GM23338 (cell line): ENCODE measurements at regions not wholly inside any gene's neighbourhood (a gene's known extent, or its start where the extent isn't known, plus 50 kb on each side); places are given as distances from the start of the nearest gene placed in this dataset.

ENCODE experiments used
- CREB1 ChIP-seq: fragments of 250-450 bp; sonication (Bioruptor Pico); IDR thresholded peaks from 2 replicates; pipeline ENCODE4 v1.5.0; 2020; ENCODE audit warnings: low read depth, mild to moderate bottlenecking, moderate library complexity
- EZH2 ChIP-seq: fragments of 200-600 bp; sonication (generic); IDR thresholded peaks from one replicate; pipeline ENCODE4 v1.8.0; 2017; ENCODE audit warnings: antibody characterized with exemption, mild to moderate bottlenecking, low read depth; ENCODE audit not compliant: unreplicated experiment
- NANOG ChIP-seq: IDR thresholded peaks from 2 replicates; pipeline ENCODE4 v1.6.1; 2016; ENCODE audit warnings: antibody characterized with exemption, borderline replicate concordance
- TF ChIP-seq, protein P1 (sequence below): fragments of 250-450 bp; sonication (Bioruptor Pico); IDR thresholded peaks from 2 replicates; pipeline ENCODE4 v1.5.0; 2020; ENCODE audit warnings: mild to moderate bottlenecking, moderate library complexity
- TF ChIP-seq, protein P2 (sequence below): IDR thresholded peaks from one replicate; pipeline ENCODE4 v1.6.1; 2018; ENCODE audit warnings: antibody characterized with exemption; ENCODE audit not compliant: unreplicated experiment
- TF ChIP-seq, protein P3 (sequence below), 2 experiments: fragments of 200-600 bp in 1 of 2; sonication (generic) in 1 of 2; conservative IDR thresholded peaks; 2 replicates each; pipeline versions ENCODE4 v1.5.1 to v1.6.1; 2016 to 2017; ENCODE audit warnings: antibody characterized with exemption in 2 of 2, low read depth in 2 of 2, mild to moderate bottlenecking in 2 of 2, moderate library complexity in 1 of 2

GRCh38 chr12:13582421-13582820 lies 385.9 kb downstream of the EMP1 start (continued):
- TF ChIP-seq, protein P1, sequence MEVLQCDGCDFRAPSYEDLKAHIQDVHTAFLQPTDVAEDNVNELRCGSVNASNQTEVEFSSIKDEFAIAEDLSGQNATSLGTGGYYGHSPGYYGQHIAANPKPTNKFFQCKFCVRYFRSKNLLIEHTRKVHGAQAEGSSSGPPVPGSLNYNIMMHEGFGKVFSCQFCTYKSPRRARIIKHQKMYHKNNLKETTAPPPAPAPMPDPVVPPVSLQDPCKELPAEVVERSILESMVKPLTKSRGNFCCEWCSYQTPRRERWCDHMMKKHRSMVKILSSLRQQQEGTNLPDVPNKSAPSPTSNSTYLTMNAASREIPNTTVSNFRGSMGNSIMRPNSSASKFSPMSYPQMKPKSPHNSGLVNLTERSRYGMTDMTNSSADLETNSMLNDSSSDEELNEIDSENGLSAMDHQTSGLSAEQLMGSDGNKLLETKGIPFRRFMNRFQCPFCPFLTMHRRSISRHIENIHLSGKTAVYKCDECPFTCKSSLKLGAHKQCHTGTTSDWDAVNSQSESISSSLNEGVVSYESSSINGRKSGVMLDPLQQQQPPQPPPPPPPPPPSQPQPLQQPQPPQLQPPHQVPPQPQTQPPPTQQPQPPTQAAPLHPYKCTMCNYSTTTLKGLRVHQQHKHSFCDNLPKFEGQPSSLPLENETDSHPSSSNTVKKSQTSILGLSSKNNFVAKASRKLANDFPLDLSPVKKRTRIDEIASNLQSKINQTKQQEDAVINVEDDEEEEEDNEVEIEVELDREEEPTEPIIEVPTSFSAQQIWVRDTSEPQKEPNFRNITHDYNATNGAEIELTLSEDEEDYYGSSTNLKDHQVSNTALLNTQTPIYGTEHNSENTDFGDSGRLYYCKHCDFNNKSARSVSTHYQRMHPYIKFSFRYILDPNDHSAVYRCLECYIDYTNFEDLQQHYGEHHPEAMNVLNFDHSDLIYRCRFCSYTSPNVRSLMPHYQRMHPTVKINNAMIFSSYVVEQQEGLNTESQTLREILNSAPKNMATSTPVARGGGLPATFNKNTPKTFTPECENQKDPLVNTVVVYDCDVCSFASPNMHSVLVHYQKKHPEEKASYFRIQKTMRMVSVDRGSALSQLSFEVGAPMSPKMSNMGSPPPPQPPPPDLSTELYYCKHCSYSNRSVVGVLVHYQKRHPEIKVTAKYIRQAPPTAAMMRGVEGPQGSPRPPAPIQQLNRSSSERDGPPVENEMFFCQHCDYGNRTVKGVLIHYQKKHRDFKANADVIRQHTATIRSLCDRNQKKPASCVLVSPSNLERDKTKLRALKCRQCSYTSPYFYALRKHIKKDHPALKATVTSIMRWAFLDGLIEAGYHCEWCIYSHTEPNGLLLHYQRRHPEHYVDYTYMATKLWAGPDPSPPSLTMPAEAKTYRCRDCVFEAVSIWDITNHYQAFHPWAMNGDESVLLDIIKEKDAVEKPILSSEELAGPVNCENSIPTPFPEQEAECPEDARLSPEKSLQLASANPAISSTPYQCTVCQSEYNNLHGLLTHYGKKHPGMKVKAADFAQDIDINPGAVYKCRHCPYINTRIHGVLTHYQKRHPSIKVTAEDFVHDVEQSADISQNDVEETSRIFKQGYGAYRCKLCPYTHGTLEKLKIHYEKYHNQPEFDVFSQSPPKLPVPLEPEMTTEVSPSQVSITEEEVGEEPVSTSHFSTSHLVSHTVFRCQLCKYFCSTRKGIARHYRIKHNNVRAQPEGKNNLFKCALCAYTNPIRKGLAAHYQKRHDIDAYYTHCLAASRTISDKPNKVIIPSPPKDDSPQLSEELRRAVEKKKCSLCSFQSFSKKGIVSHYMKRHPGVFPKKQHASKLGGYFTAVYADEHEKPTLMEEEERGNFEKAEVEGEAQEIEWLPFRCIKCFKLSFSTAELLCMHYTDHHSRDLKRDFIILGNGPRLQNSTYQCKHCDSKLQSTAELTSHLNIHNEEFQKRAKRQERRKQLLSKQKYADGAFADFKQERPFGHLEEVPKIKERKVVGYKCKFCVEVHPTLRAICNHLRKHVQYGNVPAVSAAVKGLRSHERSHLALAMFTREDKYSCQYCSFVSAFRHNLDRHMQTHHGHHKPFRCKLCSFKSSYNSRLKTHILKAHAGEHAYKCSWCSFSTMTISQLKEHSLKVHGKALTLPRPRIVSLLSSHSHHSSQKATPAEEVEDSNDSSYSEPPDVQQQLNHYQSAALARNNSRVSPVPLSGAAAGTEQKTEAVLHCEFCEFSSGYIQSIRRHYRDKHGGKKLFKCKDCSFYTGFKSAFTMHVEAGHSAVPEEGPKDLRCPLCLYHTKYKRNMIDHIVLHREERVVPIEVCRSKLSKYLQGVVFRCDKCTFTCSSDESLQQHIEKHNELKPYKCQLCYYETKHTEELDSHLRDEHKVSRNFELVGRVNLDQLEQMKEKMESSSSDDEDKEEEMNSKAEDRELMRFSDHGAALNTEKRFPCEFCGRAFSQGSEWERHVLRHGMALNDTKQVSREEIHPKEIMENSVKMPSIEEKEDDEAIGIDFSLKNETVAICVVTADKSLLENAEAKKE (CRISPR knock-in tag): no peak
- TF ChIP-seq, protein P2, sequence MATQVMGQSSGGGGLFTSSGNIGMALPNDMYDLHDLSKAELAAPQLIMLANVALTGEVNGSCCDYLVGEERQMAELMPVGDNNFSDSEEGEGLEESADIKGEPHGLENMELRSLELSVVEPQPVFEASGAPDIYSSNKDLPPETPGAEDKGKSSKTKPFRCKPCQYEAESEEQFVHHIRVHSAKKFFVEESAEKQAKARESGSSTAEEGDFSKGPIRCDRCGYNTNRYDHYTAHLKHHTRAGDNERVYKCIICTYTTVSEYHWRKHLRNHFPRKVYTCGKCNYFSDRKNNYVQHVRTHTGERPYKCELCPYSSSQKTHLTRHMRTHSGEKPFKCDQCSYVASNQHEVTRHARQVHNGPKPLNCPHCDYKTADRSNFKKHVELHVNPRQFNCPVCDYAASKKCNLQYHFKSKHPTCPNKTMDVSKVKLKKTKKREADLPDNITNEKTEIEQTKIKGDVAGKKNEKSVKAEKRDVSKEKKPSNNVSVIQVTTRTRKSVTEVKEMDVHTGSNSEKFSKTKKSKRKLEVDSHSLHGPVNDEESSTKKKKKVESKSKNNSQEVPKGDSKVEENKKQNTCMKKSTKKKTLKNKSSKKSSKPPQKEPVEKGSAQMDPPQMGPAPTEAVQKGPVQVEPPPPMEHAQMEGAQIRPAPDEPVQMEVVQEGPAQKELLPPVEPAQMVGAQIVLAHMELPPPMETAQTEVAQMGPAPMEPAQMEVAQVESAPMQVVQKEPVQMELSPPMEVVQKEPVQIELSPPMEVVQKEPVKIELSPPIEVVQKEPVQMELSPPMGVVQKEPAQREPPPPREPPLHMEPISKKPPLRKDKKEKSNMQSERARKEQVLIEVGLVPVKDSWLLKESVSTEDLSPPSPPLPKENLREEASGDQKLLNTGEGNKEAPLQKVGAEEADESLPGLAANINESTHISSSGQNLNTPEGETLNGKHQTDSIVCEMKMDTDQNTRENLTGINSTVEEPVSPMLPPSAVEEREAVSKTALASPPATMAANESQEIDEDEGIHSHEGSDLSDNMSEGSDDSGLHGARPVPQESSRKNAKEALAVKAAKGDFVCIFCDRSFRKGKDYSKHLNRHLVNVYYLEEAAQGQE: no peak
- TF ChIP-seq, protein P3, sequence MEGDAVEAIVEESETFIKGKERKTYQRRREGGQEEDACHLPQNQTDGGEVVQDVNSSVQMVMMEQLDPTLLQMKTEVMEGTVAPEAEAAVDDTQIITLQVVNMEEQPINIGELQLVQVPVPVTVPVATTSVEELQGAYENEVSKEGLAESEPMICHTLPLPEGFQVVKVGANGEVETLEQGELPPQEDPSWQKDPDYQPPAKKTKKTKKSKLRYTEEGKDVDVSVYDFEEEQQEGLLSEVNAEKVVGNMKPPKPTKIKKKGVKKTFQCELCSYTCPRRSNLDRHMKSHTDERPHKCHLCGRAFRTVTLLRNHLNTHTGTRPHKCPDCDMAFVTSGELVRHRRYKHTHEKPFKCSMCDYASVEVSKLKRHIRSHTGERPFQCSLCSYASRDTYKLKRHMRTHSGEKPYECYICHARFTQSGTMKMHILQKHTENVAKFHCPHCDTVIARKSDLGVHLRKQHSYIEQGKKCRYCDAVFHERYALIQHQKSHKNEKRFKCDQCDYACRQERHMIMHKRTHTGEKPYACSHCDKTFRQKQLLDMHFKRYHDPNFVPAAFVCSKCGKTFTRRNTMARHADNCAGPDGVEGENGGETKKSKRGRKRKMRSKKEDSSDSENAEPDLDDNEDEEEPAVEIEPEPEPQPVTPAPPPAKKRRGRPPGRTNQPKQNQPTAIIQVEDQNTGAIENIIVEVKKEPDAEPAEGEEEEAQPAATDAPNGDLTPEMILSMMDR (conservative IDR thresholded peaks at IDR 0.05; ENCODE audit: low read depth in 2 of 2): no peak
- no peak for TF ChIP-seq CREB1 (CRISPR knock-in tag)
- TF ChIP-seq EZH2: no peak
- no peak for TF ChIP-seq NANOG
